NCI-H345 treated with DMSO at 0.1 percent for 48 hours (cell line): ENCODE measurements at regions not wholly inside any gene's neighbourhood (a gene's known extent, or its start where the extent isn't known, plus 50 kb on each side); places are given as distances from the start of the nearest gene placed in this dataset.

Source experiments
- DNase-seq: peaks from one replicate; lab custom pipeline; 2025; ENCODE audit not compliant: unreplicated experiment; lab: John Stamatoyannopoulos, UW

DNA sequence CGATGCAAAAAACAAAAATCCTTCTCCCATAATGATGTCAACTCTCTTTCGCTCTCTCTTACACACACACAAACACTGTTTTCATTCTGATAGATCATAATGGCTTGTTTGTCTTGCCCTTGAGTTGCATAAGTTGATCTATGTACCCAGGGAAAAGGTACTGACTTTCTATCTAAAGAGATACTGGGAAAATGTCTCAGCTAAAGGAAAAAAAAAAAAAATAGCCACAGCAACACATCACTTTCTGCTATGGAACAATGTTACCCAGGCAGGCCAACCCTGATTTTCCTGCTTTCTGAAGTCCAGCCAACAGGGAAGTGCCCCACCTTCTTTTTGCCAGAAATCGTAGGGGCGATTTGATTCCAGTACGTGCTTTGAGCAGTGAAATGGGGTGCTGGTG lies 212.6 kb upstream of the ACTBL2 start:
- DNase-seq = no peak

DNA sequence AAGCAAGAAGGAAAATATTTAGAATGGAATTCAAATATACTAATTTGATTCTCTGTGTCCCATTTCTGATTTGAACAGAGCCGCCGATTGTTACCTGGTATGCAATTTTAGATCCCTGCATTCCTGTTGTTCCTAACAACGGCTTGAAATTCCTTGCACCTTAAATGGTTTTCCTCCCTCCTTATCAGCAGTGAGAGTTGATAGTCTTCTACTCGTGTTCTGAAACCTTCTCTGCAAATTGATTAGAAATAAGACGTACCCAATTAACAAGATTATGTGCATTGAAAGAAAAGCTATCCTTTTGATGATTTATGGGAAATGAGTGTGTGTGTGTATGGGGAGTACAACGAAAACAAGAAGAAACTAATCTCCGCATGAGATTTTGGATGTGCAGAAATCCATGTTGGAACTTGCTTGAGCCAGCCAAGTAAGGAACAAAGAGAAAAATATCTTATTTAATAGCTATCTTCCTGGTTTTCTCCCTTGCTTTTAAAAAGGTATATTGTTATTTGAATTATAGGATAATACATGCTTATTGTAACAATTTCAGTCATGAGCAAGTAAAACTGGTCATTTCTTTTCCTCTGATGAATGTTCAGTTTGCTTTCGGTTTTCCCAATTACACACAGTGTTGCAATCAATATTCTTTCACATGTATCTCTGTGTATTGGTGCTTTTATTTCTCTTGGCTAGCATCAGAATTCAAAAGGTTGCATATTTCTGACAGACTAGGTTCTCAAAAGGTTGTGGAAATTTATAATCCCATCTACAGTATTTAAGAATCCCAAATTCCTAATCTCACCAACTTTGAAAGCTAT lies 211.1 kb upstream of the ACTBL2 start:
- no peak for DNase-seq

DNA sequence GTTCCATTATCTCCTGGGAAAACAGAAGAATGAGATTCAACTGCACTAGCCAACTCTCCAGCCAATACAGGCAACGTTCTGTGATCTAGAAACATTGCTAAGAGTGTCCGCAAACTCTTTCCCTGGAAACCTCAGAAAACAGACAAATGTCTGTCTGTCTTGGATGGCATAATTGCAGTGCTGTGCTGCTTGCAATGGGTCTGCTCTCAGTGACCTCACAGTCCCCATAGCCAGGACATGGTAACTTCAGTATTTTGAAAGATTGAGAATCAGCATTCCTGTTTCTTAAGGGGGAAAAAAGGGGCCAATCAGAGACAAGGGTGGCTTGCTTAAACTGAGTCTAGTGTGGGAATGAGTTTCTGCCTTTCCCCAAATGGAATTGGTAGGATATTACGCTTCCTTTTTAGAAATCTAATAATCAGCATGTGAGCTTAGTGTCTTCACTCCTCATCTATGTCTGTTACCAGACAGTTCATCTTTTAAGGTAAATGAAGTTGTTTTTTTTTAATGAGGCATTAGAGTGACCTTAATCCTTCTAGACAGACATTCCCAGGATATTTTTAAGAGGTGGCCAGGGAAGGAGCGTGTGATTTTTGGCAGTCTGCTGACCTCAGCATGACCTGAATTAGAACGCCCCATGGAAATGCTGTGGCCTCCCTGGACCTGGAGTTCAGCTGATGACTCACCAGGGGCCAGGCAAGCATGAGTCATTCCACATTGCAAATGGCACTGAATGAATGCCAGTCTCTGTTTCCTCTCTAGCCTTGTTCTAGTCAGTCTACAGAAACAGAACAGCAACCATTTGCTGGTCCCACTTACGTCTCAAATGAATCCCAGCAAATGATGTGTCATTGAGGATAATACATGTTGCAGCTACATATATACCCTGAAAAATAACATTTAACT lies 210.2 kb upstream of the ACTBL2 start:
- no peak for DNase-seq

DNA sequence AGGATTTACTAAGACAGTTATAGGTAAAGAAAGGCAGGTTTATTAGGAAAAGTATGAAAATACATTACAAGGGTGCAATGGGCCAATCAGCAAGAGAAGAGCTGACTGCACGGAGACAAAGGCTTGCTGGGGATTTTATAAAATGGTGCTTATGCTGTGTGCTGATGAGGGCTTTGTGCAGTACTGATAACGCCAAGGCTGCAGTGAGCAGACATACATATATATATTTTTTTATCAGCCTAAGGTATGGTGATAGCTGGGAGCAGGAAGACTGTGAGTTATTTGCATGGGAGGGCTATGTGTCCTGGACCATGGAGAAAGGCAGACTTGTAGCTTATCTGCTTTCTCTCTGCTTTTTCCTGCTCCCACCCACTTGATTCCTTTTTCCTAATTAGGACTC lies 208.1 kb upstream of the ACTBL2 start:
- DNase-seq = no peak

DNA sequence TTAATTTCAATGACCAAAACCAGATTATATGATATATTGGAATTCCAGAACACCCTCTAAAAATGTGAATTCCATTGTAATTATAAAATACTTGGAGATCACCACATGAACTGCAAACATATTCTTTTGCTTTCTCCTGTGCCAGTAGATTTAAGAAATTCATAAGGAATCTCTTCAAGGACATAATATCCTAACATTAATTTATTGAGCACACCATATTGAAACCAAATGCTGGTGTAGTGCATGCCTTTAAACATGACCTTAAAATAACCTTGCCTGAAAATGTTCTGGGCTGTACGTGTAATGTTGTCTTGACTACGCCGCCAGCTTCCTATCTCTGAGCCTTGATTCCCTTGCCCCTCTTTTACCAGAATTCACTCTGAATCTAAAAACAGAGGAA lies 205.0 kb upstream of the ACTBL2 start:
- no peak for DNase-seq

DNA sequence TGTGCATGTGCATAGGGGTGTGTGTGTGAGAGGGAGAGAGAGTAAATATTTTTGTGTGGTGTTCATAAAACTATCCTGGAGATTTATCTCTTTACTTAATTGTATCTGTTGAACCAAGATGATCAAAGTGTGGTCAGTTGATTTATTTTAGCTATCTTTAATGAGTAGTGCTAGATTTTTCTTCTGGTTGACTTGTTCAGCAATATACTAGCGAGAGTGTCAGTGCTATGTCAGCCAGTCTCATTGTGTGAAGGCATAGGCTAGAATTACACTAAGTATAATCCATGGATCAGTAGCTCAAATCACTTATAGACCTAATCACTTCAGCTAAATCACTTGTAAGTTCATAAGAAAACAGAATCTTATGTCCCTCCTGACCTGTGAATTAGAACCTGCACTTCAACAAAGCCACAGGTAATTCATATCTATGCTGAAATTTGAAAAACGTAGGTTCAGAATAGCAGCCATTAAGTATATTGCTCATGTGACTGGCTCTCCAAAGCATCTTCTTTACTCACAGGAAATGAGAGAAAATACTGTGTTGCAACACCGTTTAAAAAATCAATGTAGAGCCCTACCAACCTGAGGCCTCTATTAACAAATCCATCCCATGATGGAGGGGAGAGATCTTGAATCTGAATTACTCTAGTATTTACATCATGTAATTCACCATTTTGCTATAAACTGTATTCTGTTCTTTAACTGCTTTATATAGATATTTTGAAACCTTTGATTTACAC lies 203.1 kb upstream of the ACTBL2 start:
- no peak for DNase-seq

DNA sequence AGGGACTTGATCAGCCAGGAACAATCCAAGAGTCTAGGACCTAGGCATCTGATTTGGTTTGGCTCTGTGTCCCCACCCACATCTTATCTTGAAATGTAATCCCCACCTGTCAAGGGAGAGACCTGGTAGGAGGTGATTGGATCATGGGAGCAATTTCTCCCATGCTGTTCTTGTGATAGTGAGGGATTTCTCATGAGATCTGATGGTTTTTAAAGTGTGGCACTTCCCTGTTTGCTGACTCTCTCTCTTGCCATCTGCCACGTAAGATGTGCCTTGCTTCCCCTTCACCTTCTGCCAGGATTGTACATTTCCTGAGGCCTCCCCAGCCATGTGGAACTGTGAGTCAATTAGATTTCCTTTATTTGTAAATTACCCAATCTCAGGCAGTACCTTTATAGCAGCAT lies 201.7 kb upstream of the ACTBL2 start:
- no peak for DNase-seq

DNA sequence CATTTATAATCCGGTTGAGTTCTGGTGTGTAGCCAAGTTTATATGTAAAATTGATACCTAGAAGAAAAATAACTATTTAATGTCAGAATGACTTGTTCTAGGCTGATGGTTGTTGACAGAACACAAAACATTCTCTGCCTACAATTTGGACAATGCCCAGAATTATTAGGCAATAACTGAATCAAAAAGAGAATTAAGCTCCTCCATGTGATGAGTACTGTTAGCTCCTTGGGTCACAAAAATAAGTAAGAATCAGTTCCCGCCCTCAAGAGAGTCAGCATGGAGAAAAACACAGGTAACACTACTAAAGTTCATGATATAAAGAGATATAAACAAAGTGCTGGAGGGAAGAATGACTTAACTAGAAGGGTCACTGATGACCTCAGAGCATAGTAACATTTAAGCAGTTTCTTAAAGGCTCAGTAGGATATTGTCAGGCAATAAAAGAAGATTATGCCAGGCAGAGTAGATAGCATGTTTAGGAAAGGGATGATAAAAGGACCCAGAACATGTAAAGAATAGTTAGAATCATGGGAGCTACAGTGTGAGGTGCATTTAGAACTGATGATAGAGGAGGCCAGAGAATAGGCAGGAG lies 200.5 kb upstream of the ACTBL2 start:
- DNase-seq = no peak

DNA sequence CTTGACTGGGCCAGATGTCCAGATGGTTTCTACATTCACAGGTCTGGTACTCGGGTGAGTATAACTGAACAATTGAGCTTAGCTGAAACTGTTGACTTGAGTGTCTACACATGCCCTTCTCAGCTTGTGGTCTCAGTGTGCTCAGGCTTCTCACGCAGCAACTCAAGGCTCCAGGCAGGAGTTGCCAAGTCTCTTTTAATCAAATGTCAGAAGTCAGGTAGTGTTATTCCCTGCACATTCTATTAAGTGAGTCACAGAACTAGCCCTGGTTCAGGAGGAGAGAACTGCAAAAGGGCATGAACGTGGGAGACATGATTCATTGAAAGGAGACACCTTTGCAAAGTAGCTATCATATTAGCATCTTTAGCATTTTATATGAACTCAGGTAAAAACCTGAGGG lies 199.3 kb upstream of the ACTBL2 start:
- DNase-seq = no peak

DNA sequence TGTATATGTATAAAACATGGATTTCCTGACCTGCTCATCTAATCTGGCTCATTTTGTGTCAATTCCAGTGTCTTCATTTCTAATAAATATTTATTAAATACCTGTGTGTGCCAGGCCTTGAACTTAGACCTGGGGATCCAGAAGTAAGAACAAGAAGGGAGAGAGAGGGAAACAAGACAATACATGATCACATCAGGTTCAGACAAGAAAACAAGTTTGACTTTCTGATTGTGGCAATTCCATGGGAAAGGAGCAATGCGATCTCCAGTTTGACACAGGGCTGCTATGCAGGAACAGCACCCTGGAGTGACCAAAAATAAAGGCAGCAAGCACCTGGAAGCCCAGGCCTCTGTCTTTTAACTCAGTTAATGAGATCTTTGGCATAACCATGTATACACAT lies 198.1 kb upstream of the ACTBL2 start:
- no peak for DNase-seq

DNA sequence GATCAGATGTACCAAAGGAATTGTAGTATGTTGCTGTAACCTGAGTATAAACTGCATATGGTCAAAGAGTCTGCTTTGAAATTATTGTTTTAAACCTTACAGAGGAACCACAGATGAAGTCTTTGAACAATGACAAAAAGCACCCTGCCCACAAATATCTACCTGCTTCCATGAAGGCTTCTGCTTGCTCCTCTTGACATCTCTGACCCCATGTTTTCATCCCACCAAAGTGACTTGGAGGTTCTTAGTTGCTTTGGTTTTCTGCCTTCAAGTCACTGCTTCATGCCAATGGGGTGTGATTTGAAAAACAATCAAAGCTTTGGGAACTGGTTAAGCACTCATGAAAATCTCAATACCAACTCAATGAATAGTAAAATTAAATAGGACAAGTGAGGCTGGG lies 194.6 kb upstream of the ACTBL2 start:
- no peak for DNase-seq

DNA sequence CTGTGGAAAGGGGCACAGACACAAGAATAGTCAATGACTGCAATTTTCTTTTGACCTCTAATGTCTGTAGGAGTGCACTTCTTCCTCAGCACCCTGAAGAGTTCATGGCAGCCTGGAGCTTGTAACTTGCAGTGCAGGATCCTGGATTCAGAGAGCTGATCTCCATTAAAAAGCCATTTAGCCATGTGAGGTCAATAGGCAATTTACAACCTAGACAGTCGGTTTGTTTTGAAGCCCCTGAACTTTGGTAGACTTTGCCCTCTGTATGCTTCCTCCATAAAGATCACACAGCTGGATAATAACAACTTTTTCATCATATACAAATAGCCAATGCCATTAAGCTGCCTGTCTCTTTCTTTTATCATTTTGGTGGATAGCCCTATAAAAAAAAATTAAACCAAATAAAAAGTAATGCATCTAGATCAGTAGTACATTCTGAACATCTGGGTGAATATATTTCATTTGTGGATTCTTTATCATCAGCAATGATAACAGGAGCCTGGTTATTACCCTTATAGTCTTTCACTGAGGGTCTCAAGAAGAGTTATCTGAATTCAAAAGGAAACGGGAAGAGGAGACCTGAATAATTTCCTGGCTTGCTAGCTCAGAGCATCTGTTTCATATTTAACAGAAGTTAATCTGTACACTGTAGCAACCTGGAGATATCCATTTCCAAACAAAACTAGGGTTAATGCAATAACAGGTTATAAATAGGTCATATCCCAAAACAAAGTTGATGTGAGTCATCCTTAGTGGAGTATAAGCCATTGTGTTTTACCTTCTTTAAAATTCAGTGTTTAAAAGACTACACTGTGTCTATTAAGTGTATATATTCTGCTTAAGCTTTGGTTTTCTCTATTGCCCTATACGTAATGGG lies 193.8 kb upstream of the ACTBL2 start:
- no peak for DNase-seq

DNA sequence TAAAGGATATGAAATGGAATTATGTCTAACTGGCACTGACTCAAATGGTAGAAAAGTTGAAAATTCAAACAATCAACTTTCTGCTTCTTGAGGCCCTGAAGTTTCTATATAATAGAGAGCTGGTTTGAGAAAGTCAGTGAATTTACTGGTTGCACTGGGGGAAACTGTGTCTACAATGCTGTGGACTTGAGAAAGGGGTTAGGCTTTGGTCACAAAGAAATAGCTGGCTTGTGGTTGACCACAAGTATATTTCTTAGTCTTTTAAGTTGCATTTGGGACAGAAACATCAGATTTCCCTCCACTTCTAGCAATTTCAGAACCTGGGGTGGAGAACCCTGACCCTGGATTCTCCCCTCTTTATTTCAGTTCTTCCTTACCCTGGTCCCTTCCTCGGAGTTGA lies 192.6 kb upstream of the ACTBL2 start:
- DNase-seq = no peak

DNA sequence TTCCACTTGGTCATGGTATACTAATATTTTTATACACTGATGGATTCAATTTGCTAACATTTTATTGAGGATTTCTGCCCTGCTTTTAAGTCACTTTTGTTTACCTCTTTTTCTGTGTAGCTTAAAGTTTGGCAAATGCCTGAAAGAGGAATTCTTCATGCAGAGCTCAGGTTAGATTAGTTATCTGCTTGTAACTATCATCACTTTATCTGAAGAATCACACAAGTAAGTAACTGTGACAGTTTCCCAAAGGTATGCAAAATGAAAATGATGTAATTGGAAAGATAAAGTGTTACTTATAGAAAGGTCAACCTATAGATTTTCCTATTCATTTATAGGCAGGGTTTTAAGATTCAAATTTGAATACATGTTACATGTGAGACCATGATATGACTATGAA lies 188.8 kb upstream of the ACTBL2 start:
- DNase-seq = no peak

DNA sequence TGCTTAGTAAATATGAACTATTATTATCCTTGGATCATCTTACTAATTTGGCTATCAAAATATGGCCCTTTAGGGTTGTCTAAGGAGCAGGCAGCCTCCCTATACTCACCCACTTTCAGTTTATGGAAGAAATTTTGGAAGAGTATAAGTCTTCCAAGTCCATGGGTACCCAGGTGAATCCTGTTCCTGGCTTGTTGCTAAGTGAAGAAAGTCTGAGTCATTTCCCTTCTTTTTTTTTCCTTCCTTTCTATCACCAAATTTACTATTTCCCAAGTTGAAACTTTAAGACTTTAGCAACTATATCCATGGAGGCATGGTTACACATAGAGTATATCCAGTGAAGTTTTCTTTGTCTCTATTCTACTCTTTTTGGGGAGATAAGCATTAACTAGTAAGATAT lies 184.0 kb upstream of the ACTBL2 start:
- no peak for DNase-seq

DNA sequence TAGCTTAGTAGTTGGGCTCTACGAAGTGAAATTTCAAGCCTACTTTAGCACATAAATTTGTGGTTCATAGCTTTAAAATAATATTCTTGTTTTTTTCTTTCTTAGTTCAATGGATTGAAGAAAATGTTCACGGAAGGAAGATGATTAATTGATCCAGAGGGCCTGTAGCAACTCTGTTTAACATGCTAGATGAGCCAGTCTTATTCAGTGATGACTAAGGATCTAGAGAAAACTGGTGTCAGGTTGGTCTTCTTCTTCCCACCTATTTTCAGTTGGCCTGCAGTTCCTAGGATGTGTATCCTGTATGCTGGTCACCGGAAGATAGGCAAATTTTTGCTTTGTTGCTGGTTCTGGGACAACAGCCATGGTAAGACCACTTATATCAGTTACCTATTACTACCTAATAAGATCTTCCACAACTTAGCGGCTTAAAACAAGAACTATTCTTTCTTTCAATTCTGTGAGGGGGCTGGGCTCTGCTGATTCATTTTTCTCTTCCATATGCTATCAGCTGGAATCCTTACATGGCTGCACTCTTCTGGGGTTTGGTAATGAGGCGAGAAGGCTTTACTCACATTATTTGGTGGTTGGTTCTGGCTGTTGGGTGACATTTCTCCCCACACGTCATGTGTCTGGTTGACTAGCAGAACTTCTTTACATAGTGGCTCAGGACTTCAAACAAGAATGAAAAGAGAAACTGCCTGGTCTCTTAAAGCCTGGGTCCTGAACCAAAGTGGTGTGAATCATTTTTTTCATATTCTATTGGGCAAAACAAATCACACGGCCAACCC lies 182.7 kb upstream of the ACTBL2 start:
- DNase-seq = no peak

DNA sequence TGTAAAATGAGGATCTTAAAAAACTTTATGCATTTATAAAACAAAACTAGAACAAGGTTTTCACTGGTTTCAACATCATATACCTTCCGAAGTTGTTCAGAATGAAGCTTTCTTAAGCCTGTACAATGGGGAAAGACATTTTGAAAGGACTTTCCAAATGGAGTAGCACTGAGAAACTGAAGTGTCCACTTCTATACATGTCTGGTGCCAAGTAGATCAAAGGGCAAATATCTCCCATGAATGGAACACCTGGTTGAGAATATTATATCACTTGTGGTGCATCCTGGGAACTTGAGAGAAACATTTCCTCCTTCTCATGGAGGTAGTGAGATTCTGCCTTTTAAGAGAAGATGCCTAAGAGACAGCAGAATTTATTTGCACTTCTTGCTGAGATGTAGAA lies 182.1 kb upstream of the ACTBL2 start:
- DNase-seq = no peak

DNA sequence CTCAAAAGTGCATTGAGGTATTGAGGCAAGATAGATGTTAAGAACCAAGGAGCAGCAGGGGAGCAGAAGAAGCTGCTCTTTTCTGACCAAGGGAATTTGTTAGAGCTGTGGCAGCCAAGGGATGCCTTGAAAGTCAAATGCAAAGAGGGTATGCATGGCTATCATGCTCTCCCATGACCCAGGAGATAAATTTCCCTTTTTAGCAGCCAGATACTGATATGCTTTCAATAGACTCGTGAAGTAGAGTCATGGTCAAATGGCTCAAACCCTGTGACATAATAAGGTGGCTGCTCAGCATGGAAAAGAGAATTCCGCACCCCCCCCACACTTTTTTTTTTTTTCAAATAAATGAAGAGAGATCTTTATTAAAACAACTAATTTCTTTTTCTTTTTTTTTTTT lies 180.9 kb upstream of the ACTBL2 start:
- DNase-seq = no peak

DNA sequence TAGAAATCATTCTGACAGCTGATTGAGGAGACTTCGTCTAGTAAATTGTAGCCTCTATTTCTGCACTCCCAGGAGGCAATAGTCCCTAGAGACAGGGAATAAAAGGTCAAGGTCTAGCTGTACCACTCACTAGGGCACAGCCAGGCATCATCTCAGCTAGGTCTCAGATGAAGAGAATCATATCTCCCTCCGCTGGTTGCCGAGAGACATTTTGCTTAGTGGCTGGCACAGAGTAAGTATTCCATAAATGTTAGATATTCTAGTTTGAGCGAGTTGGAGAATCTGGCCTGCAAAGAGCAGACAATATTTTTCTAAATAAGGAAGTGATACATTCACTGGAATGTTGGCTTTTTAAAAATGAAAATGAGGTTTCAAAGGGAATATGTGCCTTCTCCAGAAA lies 180.4 kb upstream of the ACTBL2 start:
- DNase-seq = no peak

DNA sequence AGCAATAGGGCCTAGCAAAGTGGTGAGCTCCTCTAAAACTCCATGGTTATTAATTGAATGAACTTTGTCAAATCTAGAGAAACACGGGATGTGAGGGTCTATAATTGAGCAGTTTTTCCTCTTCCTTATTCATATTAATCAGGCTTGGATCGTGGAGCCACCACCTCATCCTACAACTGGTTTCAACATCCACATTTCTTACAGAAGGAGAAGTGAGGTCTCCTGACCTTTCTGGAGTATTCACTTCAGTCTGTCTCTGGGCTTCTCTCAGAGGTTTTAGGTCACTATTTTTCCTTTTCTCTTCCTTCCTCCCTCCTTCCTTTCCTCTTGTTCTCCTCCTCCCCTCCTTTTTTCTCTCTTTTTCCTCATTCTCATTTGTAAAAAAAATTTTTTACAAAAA lies 177.3 kb upstream of the ACTBL2 start:
- no peak for DNase-seq
